Activated CD4-positive, CD25-positive, alpha-beta regulatory T cell treated with anti-CD3 and anti-CD28 coated beads, Interleukin-2, amount 50 U/mL, for 16 hours (primary cell): ENCODE measurements at regions not wholly inside any gene's neighbourhood (a gene's known extent, or its start where the extent isn't known, plus 50 kb on each side); places are given as distances from the start of the nearest gene placed in this dataset.
"Not testable (repeated sequence)": the region's sequence is repeated elsewhere in the genome, so short reads cannot be mapped to it uniquely, and the experiment has no call there.

Source experiments
- DNase-seq: peaks from one replicate; pipeline ENCODE4 v3.0.0-alpha.2; 2020; ENCODE audit warnings: low read depth, low spot score

GRCh38 chr14:105621479-105622328, 95.3 kb downstream of the TMEM121 start:
- DNase-seq: not testable (repeated sequence)

GRCh38 chr14:105622329-105622955, 96.1 kb downstream of the TMEM121 start:
- no peak for DNase-seq

- DNase-seq: not testable (repeated sequence)
Observed at GRCh38 chr14:105623178-105623577, 96.8 kb downstream of the TMEM121 start.

GRCh38 chr14:105624346-105624745, 98.0 kb downstream of the TMEM121 start:
- not testable (repeated sequence) for DNase-seq

- DNase-seq: not testable (repeated sequence)
Observed at GRCh38 chr14:105624749-105625434, 98.5 kb downstream of the TMEM121 start.

GRCh38 chr14:105625448-105625847, 99.1 kb downstream of the TMEM121 start:
- DNase-seq: not testable (repeated sequence)

GRCh38 chr14:105626111-105626510, 99.7 kb downstream of the TMEM121 start:
- not testable (repeated sequence) for DNase-seq

GRCh38 chr14:105626651-105627050, 100.3 kb downstream of the TMEM121 start:
- not testable (repeated sequence) for DNase-seq

- not testable (repeated sequence) for DNase-seq
Observed at GRCh38 chr14:105627287-105627686, 100.9 kb downstream of the TMEM121 start.

- no peak for DNase-seq
Observed at GRCh38 chr14:105627701-105628100, 101.3 kb downstream of the TMEM121 start.

GRCh38 chr14:105628126-105628525, 101.7 kb downstream of the TMEM121 start:
- DNase-seq: not testable (repeated sequence)

- not testable (repeated sequence) for DNase-seq
Observed at GRCh38 chr14:105628531-105629067, 102.2 kb downstream of the TMEM121 start.

- not testable (repeated sequence) for DNase-seq
Observed at GRCh38 chr14:105629091-105629885, 102.9 kb downstream of the TMEM121 start.

GRCh38 chr14:105629886-105630215, 103.5 kb downstream of the TMEM121 start:
- DNase-seq: no peak

- DNase-seq: not testable (repeated sequence)
Observed at GRCh38 chr14:105630293-105630934, 104.0 kb downstream of the TMEM121 start.

- DNase-seq: not testable (repeated sequence)
Observed at GRCh38 chr14:105630935-105631779, 104.8 kb downstream of the TMEM121 start.

GRCh38 chr14:105632010-105632409, 105.6 kb downstream of the TMEM121 start:
- no peak for DNase-seq

GRCh38 chr14:105633596-105633995, 107.2 kb downstream of the TMEM121 start:
- DNase-seq: not testable (repeated sequence)

GRCh38 chr14:105635560-105635959, 109.2 kb downstream of the TMEM121 start:
- DNase-seq: no peak

- DNase-seq: not testable (repeated sequence)
Observed at GRCh38 chr14:105636021-105636420, 109.6 kb downstream of the TMEM121 start.
